C4-2B (cell line): ENCODE measurements at regions not wholly inside any gene's neighbourhood (a gene's known extent, or its start where the extent isn't known, plus 50 kb on each side); places are given as distances from the start of the nearest gene placed in this dataset.

Source experiments
- ZFX ChIP-seq: fragments of 450-650 bp; IDR thresholded peaks from 2 replicates; pipeline ENCODE4 v1.6.1; 2017
- TF ChIP-seq, protein P1 (sequence below): fragments of 450-650 bp; conservative IDR thresholded peaks from 2 replicates; pipeline ENCODE4 v1.5.1; 2017; ENCODE audit warnings: mild to moderate bottlenecking

DNA sequence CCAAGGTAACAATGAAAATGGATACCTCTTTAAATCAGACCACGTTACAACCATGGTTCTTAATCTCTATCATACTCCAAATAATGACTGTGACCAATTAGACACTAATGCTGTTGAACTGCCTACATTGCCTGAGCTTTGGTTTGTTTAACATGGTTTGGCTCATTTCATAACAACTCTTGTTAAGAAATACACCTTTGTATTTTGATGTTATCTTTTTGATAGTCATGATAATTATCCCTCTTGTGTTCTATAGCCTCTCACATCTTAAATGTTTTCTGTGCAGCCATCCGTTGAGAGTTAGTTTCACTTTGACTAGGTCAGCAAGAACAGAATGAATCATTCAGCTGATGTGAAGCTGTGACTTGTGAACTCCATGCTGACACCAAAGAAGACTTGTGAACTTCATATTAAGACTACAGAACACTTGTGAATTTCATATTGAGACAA lies 75.5 kb upstream of the RERGL start:
- TF ChIP-seq, protein P1, sequence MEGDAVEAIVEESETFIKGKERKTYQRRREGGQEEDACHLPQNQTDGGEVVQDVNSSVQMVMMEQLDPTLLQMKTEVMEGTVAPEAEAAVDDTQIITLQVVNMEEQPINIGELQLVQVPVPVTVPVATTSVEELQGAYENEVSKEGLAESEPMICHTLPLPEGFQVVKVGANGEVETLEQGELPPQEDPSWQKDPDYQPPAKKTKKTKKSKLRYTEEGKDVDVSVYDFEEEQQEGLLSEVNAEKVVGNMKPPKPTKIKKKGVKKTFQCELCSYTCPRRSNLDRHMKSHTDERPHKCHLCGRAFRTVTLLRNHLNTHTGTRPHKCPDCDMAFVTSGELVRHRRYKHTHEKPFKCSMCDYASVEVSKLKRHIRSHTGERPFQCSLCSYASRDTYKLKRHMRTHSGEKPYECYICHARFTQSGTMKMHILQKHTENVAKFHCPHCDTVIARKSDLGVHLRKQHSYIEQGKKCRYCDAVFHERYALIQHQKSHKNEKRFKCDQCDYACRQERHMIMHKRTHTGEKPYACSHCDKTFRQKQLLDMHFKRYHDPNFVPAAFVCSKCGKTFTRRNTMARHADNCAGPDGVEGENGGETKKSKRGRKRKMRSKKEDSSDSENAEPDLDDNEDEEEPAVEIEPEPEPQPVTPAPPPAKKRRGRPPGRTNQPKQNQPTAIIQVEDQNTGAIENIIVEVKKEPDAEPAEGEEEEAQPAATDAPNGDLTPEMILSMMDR: no peak
- TF ChIP-seq ZFX: no peak
